H1 (cell line): ENCODE measurements at regions not wholly inside any gene's neighbourhood (a gene's known extent, or its start where the extent isn't known, plus 50 kb on each side); places are given as distances from the start of the nearest gene placed in this dataset.

Experiments used
- CTCF ChIA-PET: fragments of 300-600 bp; sonication (Branson Sonifier 250); formaldehyde crosslinking; loops from one replicate; lab custom pipeline; 2021; ENCODE audit not compliant: partially characterized antibody; lab: Charles Lee
- POLR2A ChIA-PET: fragments of 300-600 bp; sonication (Branson Sonifier 250); formaldehyde crosslinking; loops from one replicate; lab custom pipeline; 2021; ENCODE audit warnings: inconsistent platforms; ENCODE audit not compliant: partially characterized antibody; lab: Charles Lee
- DNase-seq, 2 experiments: peaks; one replicate each; pipeline versions ENCODE4 v3.0.0 to v3.0.0-alpha.2; 2010 to 2022; ENCODE audit warnings: low spot score in 2 of 2, low read depth in 1 of 2, mixed read lengths in 1 of 2
- FAIRE-seq: peaks from 2 replicates; lab custom pipeline; 2011; peaks lifted over from hg19 to GRCh38; lab: Jason Lieb, UNC
- H2AFZ ChIP-seq: 2 replicates; pipeline ENCODE4 v1.8.1; 2012; ENCODE audit warnings: low read length, inconsistent platforms
- H2AK5ac ChIP-seq: 2 replicates; pipeline ENCODE4 v1.6.1; 2013; ENCODE audit warnings: low read depth, low read length
- H2BK120ac ChIP-seq: replicated peaks from 2 replicates; pipeline ENCODE3; 2013; ENCODE audit warnings: low read depth, low read length, inconsistent platforms
- H2BK12ac ChIP-seq: 2 replicates; pipeline ENCODE4 v1.6.1; 2013; ENCODE audit warnings: low read depth, low read length
- H2BK15ac ChIP-seq: 2 replicates; pipeline ENCODE4 v1.6.1; 2013; ENCODE audit warnings: low read length
- H2BK20ac ChIP-seq: 2 replicates; pipeline ENCODE4 v1.6.1; 2013; ENCODE audit warnings: low read length
- H2BK5ac ChIP-seq: 2 replicates; pipeline ENCODE4 v1.6.1; 2013; ENCODE audit warnings: low read depth, low read length
- H3K14ac ChIP-seq: 2 replicates; pipeline ENCODE4 v1.6.1; 2013; ENCODE audit warnings: inconsistent platforms; ENCODE audit not compliant: insufficient read length
- H3K18ac ChIP-seq: 2 replicates; pipeline ENCODE4 v1.6.1; 2013; ENCODE audit warnings: low read length; ENCODE audit errors: extremely low read depth
- H3K23ac ChIP-seq: 2 replicates; pipeline ENCODE4 v1.6.1; 2013; ENCODE audit warnings: inconsistent platforms; ENCODE audit not compliant: insufficient read length
- H3K23me2 ChIP-seq: 2 replicates; pipeline ENCODE4 v1.6.1; 2013; ENCODE audit warnings: low read depth, low read length
- H3K27ac ChIP-seq: 2 replicates; pipeline ENCODE4 v1.6.1; 2011; ENCODE audit warnings: low read depth, low read length, inconsistent platforms
- H3K27me3 ChIP-seq, 4 experiments: replicated peaks in 1 of 4; 1 replicate in 1 of 4; 2 replicates in 3 of 4; pipeline versions ENCODE4 v1.6.1 to v1.8.1; 2011 to 2013; ENCODE audit warnings: low read length in 3 of 4, mild to moderate bottlenecking in 3 of 4, inconsistent platforms in 2 of 4, mixed read lengths in 2 of 4, moderate library complexity in 1 of 4; ENCODE audit not compliant: control insufficient read depth in 3 of 4, insufficient read depth in 3 of 4; ENCODE audit errors: extremely low read depth in 1 of 4
- H3K36me3 ChIP-seq, 4 experiments: 2 replicates each; pipeline versions ENCODE4 v1.6.1 to v1.8.1; 2011 to 2013; ENCODE audit warnings: mild to moderate bottlenecking in 4 of 4, low read length in 3 of 4, moderate library complexity in 2 of 4, control low read depth in 1 of 4, inconsistent platforms in 1 of 4; ENCODE audit not compliant: insufficient read depth in 4 of 4, control insufficient read depth in 2 of 4
- H3K4ac ChIP-seq: replicated peaks from 2 replicates; pipeline ENCODE3; 2013; ENCODE audit warnings: low read length, low read depth, mixed read lengths, inconsistent platforms; ENCODE audit not compliant: insufficient read length
- H3K4me1 ChIP-seq, 4 experiments: replicated peaks in 1 of 4; 1 replicate in 1 of 4; 2 replicates in 3 of 4; pipeline versions ENCODE4 v1.6.1 to v1.8.1; 2011 to 2013; ENCODE audit warnings: low read length in 3 of 4, inconsistent platforms in 2 of 4, mixed read lengths in 1 of 4; ENCODE audit not compliant: insufficient read depth in 4 of 4, control insufficient read depth in 3 of 4
- H3K4me2 ChIP-seq, 2 experiments: 2 replicates each; pipeline versions ENCODE4 v1.6.1 to v1.8.1; 2011 to 2013; ENCODE audit warnings: low read depth in 2 of 2, low read length in 2 of 2, control low read depth in 1 of 2, inconsistent platforms in 1 of 2, mild to moderate bottlenecking in 1 of 2; ENCODE audit not compliant: insufficient read depth in 1 of 2
- H3K4me3 ChIP-seq, 4 experiments: fragments of 200-600, 300-600 bp in 1 of 4; sonication (generic), shearing (Covaris generic), sonication (Bioruptor Twin) in 1 of 4; 2 replicates each; pipeline versions ENCODE4 v1.5.1 to v1.8.1; 2011 to 2016; ENCODE audit warnings: low read length in 4 of 4, low read depth in 3 of 4, control low read depth in 2 of 4, inconsistent platforms in 2 of 4, mild to moderate bottlenecking in 2 of 4, mixed read lengths in 1 of 4, moderate library complexity in 1 of 4; ENCODE audit not compliant: insufficient read depth in 2 of 4; ENCODE audit errors: extremely low read depth in 1 of 4
- H3K56ac ChIP-seq: replicated peaks from 2 replicates; pipeline ENCODE3; 2013; ENCODE audit warnings: low read depth, mild to moderate bottlenecking, mixed read lengths, low read length, inconsistent platforms; ENCODE audit not compliant: insufficient read length
- H3K79me1 ChIP-seq: 2 replicates; pipeline ENCODE4 v1.6.1; 2013; ENCODE audit warnings: low read depth, low read length, control low read depth
- H3K79me2 ChIP-seq, 2 experiments: 2 replicates each; pipeline versions ENCODE4 v1.6.1 to v1.8.1; 2012 to 2013; ENCODE audit warnings: low read length in 2 of 2, mild to moderate bottlenecking in 2 of 2, inconsistent platforms in 1 of 2; ENCODE audit not compliant: insufficient read depth in 2 of 2, control insufficient read depth in 1 of 2
- H3K9ac ChIP-seq, 4 experiments: replicated peaks in 1 of 4; 1 replicate in 1 of 4; 2 replicates in 3 of 4; pipeline versions ENCODE4 v1.6.1 to v1.8.1; 2011 to 2013; ENCODE audit warnings: low read depth in 3 of 4, low read length in 3 of 4, control low read depth in 2 of 4, mild to moderate bottlenecking in 2 of 4, moderate library complexity in 2 of 4, inconsistent platforms in 1 of 4; ENCODE audit errors: extremely low read depth in 1 of 4
- H3K9me3 ChIP-seq, 2 experiments: 2 replicates each; pipeline versions ENCODE4 v1.6.1 to v1.8.1; 2012 to 2013; ENCODE audit warnings: mild to moderate bottlenecking in 2 of 2, moderate library complexity in 2 of 2, control low read depth in 1 of 2, inconsistent platforms in 1 of 2, low read depth in 1 of 2, low read length in 1 of 2, mixed read lengths in 1 of 2; ENCODE audit not compliant: insufficient read depth in 2 of 2
- H4K20me1 ChIP-seq, 2 experiments: replicated peaks in 1 of 2; 2 replicates each; pipeline versions ENCODE3 to v1.8.1; 2011 to 2013; ENCODE audit warnings: inconsistent platforms in 2 of 2, low read length in 2 of 2, mild to moderate bottlenecking in 1 of 2; ENCODE audit not compliant: insufficient read depth in 2 of 2, control insufficient read depth in 1 of 2
- H4K5ac ChIP-seq: 2 replicates; pipeline ENCODE4 v1.6.1; 2013; ENCODE audit warnings: low read length, low read depth, mixed read lengths, inconsistent platforms; ENCODE audit not compliant: insufficient read length
- H4K8ac ChIP-seq: 2 replicates; pipeline ENCODE4 v1.8.0; 2013; ENCODE audit warnings: mild to moderate bottlenecking, moderate library complexity, low read length, inconsistent platforms; ENCODE audit not compliant: insufficient read depth; ENCODE audit errors: extremely low read depth
- H4K91ac ChIP-seq: replicated peaks from 2 replicates; pipeline ENCODE3; 2013; ENCODE audit warnings: low read length, mixed read lengths, inconsistent platforms; ENCODE audit not compliant: insufficient read length
- SP4 ChIP-seq: IDR thresholded peaks from 2 replicates; pipeline ENCODE4 v1.6.1; 2012; ENCODE audit warnings: low read length, inconsistent platforms
- WGBS, 2 experiments: shearing (Covaris generic) in 1 of 2; methylation state at CpG; one replicate each; pipeline versions ENCODE4 v1.1.6 to v1.1.7; 2013 to 2015; ENCODE audit warnings: low lambda C conversion rate in 2 of 2, mixed read lengths in 2 of 2, inconsistent platforms in 1 of 2, low coverage in 1 of 2, missing lambda C conversion rate in 1 of 2; ENCODE audit not compliant: insufficient replicate concordance in 2 of 2, insufficient coverage in 1 of 2, insufficient read length in 1 of 2; ENCODE audit errors: extremely low coverage in 1 of 2, missing lambda C conversion rate in 1 of 2; 5-methylcytosine and 5-hydroxymethylcytosine counted together

GRCh38 chr3:8087951-8088350 is 413.7 kb upstream of the LMCD1 start:
- Histone ChIP-seq H4K5ac (no peak overlapping the region), H3K36me3 (no peaks in the 10 kb centered on the region), H3K23me2 (no peaks in the 10 kb centered on the region; the same call in 1 of the 2 replicates), H3K4me1 (no peaks in the 10 kb centered on the region), H3K4me2 (no peak overlapping the region), H4K8ac (no peak overlapping the region), H3K79me2 (no peaks in the 10 kb centered on the region), H3K27ac (no peak overlapping the region), H3K9ac (no peak overlapping the region), H3K14ac (no peak overlapping the region), H2BK5ac (no peak overlapping the region), H2BK12ac (no peak overlapping the region), H3K9me3 (no peaks in the 10 kb centered on the region; a peak in 1 of 4 replicates), H2AFZ (no peak overlapping the region), H2BK20ac (no peak overlapping the region), H2BK15ac (no peak overlapping the region), H2AK5ac (no peak overlapping the region), H2BK120ac (no peak overlapping the region), H3K23ac (no peak overlapping the region), H4K91ac (no peak overlapping the region), H4K20me1 (no peaks in the 10 kb centered on the region), H3K4ac (no peak overlapping the region), H3K4me3 (no peak overlapping the region), H3K79me1 (no peaks in the 10 kb centered on the region), H3K18ac (no peak overlapping the region), H3K27me3 (no peaks in the 10 kb centered on the region), H3K56ac (no peak overlapping the region)
- ChIA-PET CTCF (no interaction called here), POLR2A (no interaction called here)
- TF ChIP-seq SP4: no peak
- DNase-seq: no peak
- FAIRE-seq: no peak
- 94% methylated on average over 3 of the region's 3 CpGs; no CpG with 5 or more reads in 1 of the 2 experiments for WGBS, 2 experiments
